ENCODE measurements at regions not wholly inside any gene's neighbourhood (a gene's known extent, or its start where the extent isn't known, plus 50 kb on each side); places are given as distances from the start of the nearest gene placed in this dataset.

- 0 out of 2 replicates have a peak overlapping the region, but pooled peaks have one; percentile 19 for H2BK20ac ChIP-seq (ENCODE audit: low read length)
- H4K91ac ChIP-seq (replicated peaks; ENCODE audit: insufficient read length, low read length): no peak overlapping the region
- peak overlapping the region; percentile 63 for H2BK5ac ChIP-seq (ENCODE audit: low read depth, low read length)
- POLR2A ChIA-PET (ENCODE audit: partially characterized antibody): interaction anchor here (0.6 kb wide), 1 partner anchor 18 kb away, joined by 3 read pairs; no protein-coding TSS in a partner anchor
- no peaks in the 10 kb centered on the region for H4K20me1 ChIP-seq (replicated peaks in 1 of 2; ENCODE audit: control insufficient read depth in 1 of 2, insufficient read depth in 2 of 2, low read length in 2 of 2)
- no peak overlapping the region for H3K56ac ChIP-seq (replicated peaks; ENCODE audit: insufficient read length, low read depth, low read length)
- H3K9me3 ChIP-seq (ENCODE audit: insufficient read depth in 2 of 2, low read depth in 1 of 2, low read length in 1 of 2): no peaks in the 10 kb centered on the region
- H3K36me3 ChIP-seq (ENCODE audit: control insufficient read depth in 2 of 4, insufficient read depth in 4 of 4, low read length in 3 of 4): no peaks in the 10 kb centered on the region
- CTCF ChIA-PET (ENCODE audit: partially characterized antibody): interaction anchor here (0.9 kb wide), 1 partner anchor 76 kb away, joined by 3 read pairs; no protein-coding TSS in a partner anchor
- peaks cover 12 to 16% (median 15%) of the 10 kb centered on the region in 4 experiments for H3K4me1 ChIP-seq (replicated peaks in 1 of 4; ENCODE audit: control insufficient read depth in 3 of 4, insufficient read depth in 4 of 4, low read length in 3 of 4)
- H2AK5ac ChIP-seq (ENCODE audit: low read depth, low read length): no peak overlapping the region
- peak overlapping the region; percentile 53 for H3K18ac ChIP-seq (ENCODE audit: extremely low read depth, low read length)
- no peak overlapping the region for H3K9ac ChIP-seq (replicated peaks in 1 of 4; ENCODE audit: extremely low read depth in 1 of 4, low read depth in 3 of 4, low read length in 3 of 4)
- peak overlapping the region; percentile 33; the same call in 1 of the 2 replicates for H2BK12ac ChIP-seq (ENCODE audit: low read depth, low read length)
- no peaks in the 10 kb centered on the region for H3K79me2 ChIP-seq (ENCODE audit: control insufficient read depth in 1 of 2, insufficient read depth in 2 of 2, low read length in 2 of 2)
- TF ChIP-seq TEAD4 (IDR thresholded peaks at IDR 0.05; ENCODE audit: low read depth, low read length) (peak; percentile 87), HDAC2 (IDR thresholded peaks at IDR 0.05; ENCODE audit: borderline replicate concordance in 1 of 2, low read depth in 2 of 2, low read length in 2 of 2) (0 out of 4 replicates have a peak, but pooled peaks of 1 of the 2 experiments have one; percentile 22), JUN (IDR thresholded peaks at IDR 0.05; ENCODE audit: low read depth, low read length) (no peak), MAFK (IDR thresholded peaks at IDR 0.05; ENCODE audit: low read depth, low read length) (no peak), RAD21 (IDR thresholded peaks at IDR 0.05 in 1 of 2, conservative IDR thresholded peaks at IDR 0.05 in 1 of 2; ENCODE audit: low read depth in 2 of 2, low read length in 2 of 2) (peak in 1 of 2 experiments; percentile 1; a peak in 1 of 4 replicates)
- H4K5ac ChIP-seq (ENCODE audit: insufficient read length, low read depth, low read length): no peak overlapping the region
- peak overlapping the region; percentile 3 for H2BK120ac ChIP-seq (replicated peaks; ENCODE audit: low read depth, low read length)
- H3K4me2 ChIP-seq (ENCODE audit: insufficient read depth in 1 of 2, low read depth in 2 of 2, low read length in 2 of 2): no peak overlapping the region
- no peaks in the 10 kb centered on the region for H3K27me3 ChIP-seq (replicated peaks in 1 of 4; ENCODE audit: control insufficient read depth in 3 of 4, extremely low read depth in 1 of 4, insufficient read depth in 3 of 4, low read length in 3 of 4)
- no peak overlapping the region for H3K27ac ChIP-seq (ENCODE audit: low read depth, low read length)
- H4K8ac ChIP-seq (ENCODE audit: extremely low read depth, insufficient read depth, low read length): no peak overlapping the region
- 0 out of 2 replicates have a peak overlapping the region, but pooled peaks have one; percentile 49 for H2BK15ac ChIP-seq (ENCODE audit: low read length)
- no peak overlapping the region for H3K14ac ChIP-seq (ENCODE audit: insufficient read length)
- no peak overlapping the region for H3K4ac ChIP-seq (replicated peaks; ENCODE audit: insufficient read length, low read depth, low read length)
- no peaks in the 10 kb centered on the region for H3K23me2 ChIP-seq (ENCODE audit: low read depth, low read length)
- peak in 1 of 2 experiments; percentile 47 for DNase-seq (ENCODE audit: low read depth in 1 of 2, low spot score in 2 of 2)
- H3K23ac ChIP-seq (ENCODE audit: insufficient read length): no peak overlapping the region
- 58% methylated on average over 4 of the region's 4 CpGs; no CpG with 5 or more reads in 1 of the 2 experiments for WGBS, 2 experiments (ENCODE audit: extremely low coverage in 1 of 2, insufficient coverage in 1 of 2, insufficient read length in 1 of 2, insufficient replicate concordance in 2 of 2, low coverage in 1 of 2, low lambda C conversion rate in 2 of 2, missing lambda C conversion rate in 1 of 2)
- FAIRE-seq: no peak
- no peaks in the 10 kb centered on the region for H3K79me1 ChIP-seq (ENCODE audit: low read depth, low read length)
- no peak overlapping the region for H2AFZ ChIP-seq (ENCODE audit: low read length)
- H3K4me3 ChIP-seq (ENCODE audit: extremely low read depth in 1 of 4, insufficient read depth in 2 of 4, low read depth in 3 of 4, low read length in 4 of 4): no peak overlapping the region
Observed at GRCh38 chr5:123879071-123879470, 367.1 kb downstream of the CSNK1G3 start.

Measured in H1 (cell line).